SK-N-SH (cell line): ENCODE measurements at regions not wholly inside any gene's neighbourhood (a gene's known extent, or its start where the extent isn't known, plus 50 kb on each side); places are given as distances from the start of the nearest gene placed in this dataset.

Source experiments
- CTCF ChIA-PET: fragments of 300-600, 350-600 bp; formaldehyde crosslinking; extraction: SDS; loops from one replicate; lab custom pipeline; 2021; lab: Yijun Ruan, JAX
- POLR2A ChIA-PET: fragments of 350-600 bp; sonication (Branson Sonifier 250); formaldehyde crosslinking; extraction: SDS; loops from one replicate; lab custom pipeline; 2020; ENCODE audit warnings: antibody characterized with exemption, inconsistent platforms; lab: Yijun Ruan, JAX
- DNase-seq: peaks from one replicate; pipeline ENCODE4 v3.0.0; 2012
- H2AFZ ChIP-seq: fragments of 200-600 bp; sonication (generic); 2 replicates; pipeline ENCODE4 v1.8.1; 2016; ENCODE audit warnings: antibody characterized with exemption, mild to moderate bottlenecking, low read depth
- H3F3A ChIP-seq: fragments of 200-600 bp; sonication (generic); replicated peaks from 2 replicates; pipeline ENCODE3; 2016; ENCODE audit warnings: antibody characterized with exemption, mild to moderate bottlenecking; ENCODE audit not compliant: insufficient read depth
- H3K27ac ChIP-seq, 2 experiments: fragments of 200-500 bp in 1 of 2; fragments of 200-600 bp in 1 of 2; sonication (Bioruptor generic) in 1 of 2; sonication (generic), shearing (Covaris generic) in 1 of 2; 2 replicates each; pipeline versions ENCODE4 v1.5.1 to v1.6.1; 2014 to 2016; ENCODE audit warnings: low read depth in 2 of 2, inconsistent platforms in 1 of 2, low read length in 1 of 2, mild to moderate bottlenecking in 1 of 2, mixed read lengths in 1 of 2
- H3K27me3 ChIP-seq: fragments of 200-600 bp; sonication (generic), shearing (Covaris generic); 2 replicates; pipeline ENCODE4 v1.6.1; 2016; ENCODE audit warnings: mixed run types; ENCODE audit not compliant: insufficient read depth
- H3K36me3 ChIP-seq, 2 experiments: fragments of 200-500 bp in 1 of 2; fragments of 200-600 bp in 1 of 2; sonication (Bioruptor generic) in 1 of 2; sonication (generic) in 1 of 2; replicated peaks in 1 of 2; 2 replicates each; pipeline versions ENCODE3 to v1.5.1; 2014 to 2016; ENCODE audit warnings: low read length in 1 of 2, mild to moderate bottlenecking in 1 of 2; ENCODE audit not compliant: insufficient read depth in 2 of 2, control insufficient read depth in 1 of 2
- H3K4me1 ChIP-seq, 2 experiments: fragments of 200-500 bp in 1 of 2; fragments of 200-600 bp in 1 of 2; sonication (Bioruptor generic) in 1 of 2; sonication (generic), shearing (Covaris generic) in 1 of 2; 2 replicates each; pipeline versions ENCODE4 v1.5.1 to v1.6.1; 2014 to 2016; ENCODE audit warnings: low read depth in 1 of 2, low read length in 1 of 2, mixed run types in 1 of 2; ENCODE audit not compliant: insufficient read depth in 2 of 2, control insufficient read depth in 1 of 2
- H3K4me2 ChIP-seq: fragments of 200-600 bp; sonication (generic), shearing (Covaris generic); 2 replicates; pipeline ENCODE4 v1.6.1; 2017; ENCODE audit warnings: mixed run types
- H3K4me3 ChIP-seq, 2 experiments: fragments of 200-500 bp in 1 of 2; fragments of 200-600 bp in 1 of 2; sonication (Bioruptor generic) in 1 of 2; sonication (generic), shearing (Covaris generic) in 1 of 2; 2 replicates each; pipeline versions ENCODE4 v1.5.1 to v1.8.1; 2014 to 2016; ENCODE audit warnings: low read depth in 2 of 2, inconsistent platforms in 1 of 2, low read length in 1 of 2, mild to moderate bottlenecking in 1 of 2, mixed read lengths in 1 of 2, moderate library complexity in 1 of 2
- H3K79me2 ChIP-seq: fragments of 200-600 bp; sonication (generic); 2 replicates; pipeline ENCODE4 v1.8.1; 2017; ENCODE audit warnings: mild to moderate bottlenecking; ENCODE audit not compliant: insufficient read depth
- H3K9ac ChIP-seq: fragments of 200-600 bp; sonication (generic); 2 replicates; pipeline ENCODE4 v1.6.1; 2017; ENCODE audit warnings: mixed run types
- H3K9me2 ChIP-seq: fragments of 200-600 bp; sonication (generic); 2 replicates; pipeline ENCODE4 v1.6.1; 2017; ENCODE audit warnings: mixed run types
- H3K9me3 ChIP-seq: fragments of 200-600 bp; sonication (generic); 2 replicates; pipeline ENCODE4 v1.6.1; 2017; ENCODE audit warnings: mixed run types, mild to moderate bottlenecking, moderate library complexity
- H4K20me1 ChIP-seq: fragments of 200-600 bp; sonication (generic); 2 replicates; pipeline ENCODE4 v1.6.1; 2017; ENCODE audit warnings: mild to moderate bottlenecking, mixed run types; ENCODE audit not compliant: insufficient read depth
- CHD2 ChIP-seq: fragments of 150-350 bp; IDR thresholded peaks from 2 replicates; pipeline ENCODE4 v1.6.1; 2018; ENCODE audit warnings: low read length; ENCODE audit not compliant: partially characterized antibody
- CTCF ChIP-seq: fragments of 200-600 bp; sonication (generic); IDR thresholded peaks from 2 replicates; pipeline ENCODE4 v1.6.1; 2017; ENCODE audit warnings: antibody characterized with exemption, mild to moderate bottlenecking, moderate library complexity
- ELF1 ChIP-seq: IDR thresholded peaks from 2 replicates; pipeline ENCODE4 v1.4.0; 2012
- EP300 ChIP-seq, 2 experiments: IDR thresholded peaks; 2 replicates each; pipeline versions ENCODE4 v1.4.0 to v1.6.1; 2012; ENCODE audit warnings: borderline replicate concordance in 1 of 2, low read depth in 1 of 2, low read length in 1 of 2
- FOSL2 ChIP-seq: IDR thresholded peaks from 2 replicates; pipeline ENCODE4 v1.4.0; 2012; ENCODE audit warnings: low read depth, mild to moderate bottlenecking, moderate library complexity, borderline replicate concordance
- FOXJ3 ChIP-seq: sonication (generic); formaldehyde crosslinking; IDR thresholded peaks from 2 replicates; pipeline ENCODE4 v1.5.1; 2020; ENCODE audit warnings: mild to moderate bottlenecking, missing genetic modification reagents
- GABPA ChIP-seq: IDR thresholded peaks from 2 replicates; pipeline ENCODE4 v1.4.0; 2012; ENCODE audit warnings: low read depth, mild to moderate bottlenecking
- GATA2 ChIP-seq: sonication (generic); formaldehyde crosslinking; IDR thresholded peaks from 2 replicates; pipeline ENCODE4 v1.5.0; 2020; ENCODE audit warnings: mild to moderate bottlenecking, missing genetic modification reagents
- MAX ChIP-seq: IDR thresholded peaks from 2 replicates; pipeline ENCODE4 v1.4.0; 2012; ENCODE audit warnings: low read depth
- NFIC ChIP-seq: IDR thresholded peaks from 2 replicates; pipeline ENCODE4 v1.4.0; 2012; ENCODE audit warnings: borderline replicate concordance
- NRF1 ChIP-seq: IDR thresholded peaks from 2 replicates; pipeline ENCODE4 v1.6.1; 2012; ENCODE audit warnings: low read depth, mild to moderate bottlenecking, low read length
- RAD21 ChIP-seq: IDR thresholded peaks from 2 replicates; pipeline ENCODE4 v1.6.1; 2012; ENCODE audit warnings: mild to moderate bottlenecking, low read length
- RCOR1 ChIP-seq: fragments of 150-350 bp; IDR thresholded peaks from 2 replicates; pipeline ENCODE4 v1.6.1; 2017; ENCODE audit warnings: antibody characterized with exemption, low read length
- REST ChIP-seq: IDR thresholded peaks from 2 replicates; pipeline ENCODE4 v1.6.1; 2012; ENCODE audit warnings: mild to moderate bottlenecking, low read depth, low read length, moderate library complexity
- RFX5 ChIP-seq: IDR thresholded peaks from 2 replicates; pipeline ENCODE4 v1.6.1; 2012; ENCODE audit warnings: mild to moderate bottlenecking, improper control_type of control experiment, low read length
- RXRA ChIP-seq: IDR thresholded peaks from 2 replicates; pipeline ENCODE4 v1.4.0; 2012; ENCODE audit warnings: low read depth, mild to moderate bottlenecking, borderline replicate concordance
- SMC3 ChIP-seq: IDR thresholded peaks from 2 replicates; pipeline ENCODE4 v1.6.1; 2012; ENCODE audit warnings: low read depth, low read length, improper control_type of control experiment
- TAF1 ChIP-seq: IDR thresholded peaks from 2 replicates; pipeline ENCODE4 v1.6.1; 2012; ENCODE audit warnings: low read depth, mild to moderate bottlenecking, low read length, moderate library complexity, borderline replicate concordance
- TCF12 ChIP-seq: IDR thresholded peaks from 2 replicates; pipeline ENCODE4 v1.4.0; 2012
- TEAD4 ChIP-seq: IDR thresholded peaks from 2 replicates; pipeline ENCODE4 v1.4.0; 2012; ENCODE audit warnings: mild to moderate bottlenecking, borderline replicate concordance; ENCODE audit not compliant: insufficient read depth
- USF1 ChIP-seq: IDR thresholded peaks from 2 replicates; pipeline ENCODE4 v1.4.0; 2012; ENCODE audit warnings: low read depth, borderline replicate concordance
- YY1 ChIP-seq: IDR thresholded peaks from 2 replicates; pipeline ENCODE4 v1.4.0; 2012; ENCODE audit warnings: low read depth, mild to moderate bottlenecking
- ZBTB33 ChIP-seq: IDR thresholded peaks from 2 replicates; pipeline ENCODE4 v1.4.0; 2012; ENCODE audit warnings: low read depth, borderline replicate concordance
- WGBS: methylation state at CpG from one replicate; pipeline ENCODE4 v1.1.6; 2017; ENCODE audit warnings: low lambda C conversion rate; 5-methylcytosine and 5-hydroxymethylcytosine counted together

- no peak for TF ChIP-seq TCF12
- TF ChIP-seq MAX = no peak
- TF ChIP-seq RCOR1 = no peak
- TF ChIP-seq RFX5 = no peak
- no peak for TF ChIP-seq ZBTB33
- TF ChIP-seq USF1 = no peak
- TF ChIP-seq ELF1 = no peak
- TF ChIP-seq CTCF = no peak
- no peak for TF ChIP-seq SMC3
- TF ChIP-seq, all 33 proteins: peak for 0
Observed at GRCh38 chr6:71534921-71535320, 246.3 kb downstream of the OGFRL1 start (continued).

GRCh38 chr6:71537717-71538116, 249.1 kb downstream of the OGFRL1 start:
- no peak overlapping the region for H3K27ac ChIP-seq
- ChIA-PET POLR2A (no interaction called here), CTCF (interaction anchor here (0.6 kb wide), 1 partner anchor 362 kb away, joined by 3 read pairs; no protein-coding TSS in a partner anchor)
- H3K79me2 ChIP-seq = no peaks in the 10 kb centered on the region
- no peaks in the 10 kb centered on the region for H4K20me1 ChIP-seq
- H2AFZ ChIP-seq = no peak overlapping the region
- H3K9ac ChIP-seq = no peak overlapping the region
- H3K4me3 ChIP-seq = no peak overlapping the region
- H3K4me1 ChIP-seq = no peaks in the 10 kb centered on the region
- no peaks in the 10 kb centered on the region for H3K36me3 ChIP-seq
- DNase-seq = no peak
- no peak for TF ChIP-seq REST
- no peak for TF ChIP-seq TEAD4
- TF ChIP-seq FOSL2 = no peak
- TF ChIP-seq CHD2 = no peak
- no peak for TF ChIP-seq RXRA
- no peak for TF ChIP-seq SMC3
- TF ChIP-seq ELF1 = no peak
- TF ChIP-seq YY1 = no peak
- no peak for TF ChIP-seq TAF1
- TF ChIP-seq RCOR1 = no peak
- no peak for TF ChIP-seq GATA2
- no peak for TF ChIP-seq RFX5
- TF ChIP-seq EP300 (IDR thresholded peaks at IDR 0.05; ENCODE audit: borderline replicate concordance in 1 of 2, low read depth in 1 of 2, low read length in 1 of 2) = no peak
- no peak for TF ChIP-seq NFIC
- TF ChIP-seq GABPA = no peak
- TF ChIP-seq FOXJ3 (CRISPR knock-in tag) = no peak
- no peak for TF ChIP-seq NRF1
- TF ChIP-seq RAD21 = no peak
- no peak overlapping the region for H3K4me2 ChIP-seq
- H3K27me3 ChIP-seq = no peaks in the 10 kb centered on the region
- 34% methylated on average over 1 of the region's 1 CpG for WGBS
- no peaks in the 10 kb centered on the region for H3K9me3 ChIP-seq
- H3F3A ChIP-seq = no peaks in the 10 kb centered on the region
- H3K9me2 ChIP-seq = no peaks in the 10 kb centered on the region
